GM12878 (cell line): ENCODE measurements at regions not wholly inside any gene's neighbourhood (a gene's known extent, or its start where the extent isn't known, plus 50 kb on each side); places are given as distances from the start of the nearest gene placed in this dataset.

Experiments used
- ATAC-seq: fragments of 200-7000 bp; cut with Tn5 transposase; 3 replicates; pipeline ENCODE4 v1.9.1; 2020; ENCODE audit warnings: mild to moderate bottlenecking, moderate library complexity
- BruUV-seq: library from RNA; stranded (reverse); fragments of 400-500 nt; replicated peaks from 2 replicates; lab custom pipeline; 2021; lab: Mats Ljungman, UMichigan
- CTCF ChIA-PET: fragments of 300-600 bp; sonication (Branson Sonifier 250); formaldehyde crosslinking; extraction: SDS; loops from one replicate; lab custom pipeline; 2021; ENCODE audit warnings: inconsistent platforms; lab: Yijun Ruan, JAX
- POLR2A ChIA-PET: fragments of 350-600 bp; formaldehyde crosslinking; extraction: SDS; loops from one replicate; lab custom pipeline; 2021; ENCODE audit warnings: inconsistent platforms; lab: Charles Lee
- RAD21 ChIA-PET: fragments of 300-600 bp; sonication (Branson Sonifier 250); formaldehyde crosslinking; loops from one replicate; lab custom pipeline; 2023; ENCODE audit warnings: antibody characterized with exemption; ENCODE audit not compliant: unreplicated experiment; lab: Charles Lee
- SMC1A ChIA-PET: fragments of 300-600 bp; sonication (Branson Sonifier 250); formaldehyde crosslinking; loops from one replicate; lab custom pipeline; 2023; ENCODE audit not compliant: unreplicated experiment, uncharacterized antibody; lab: Charles Lee
- DNase-seq: peaks from one replicate; pipeline ENCODE4 v3.0.0-alpha.2; 2011; ENCODE audit warnings: low read depth, low spot score
- FAIRE-seq: peaks from 3 replicates; lab custom pipeline; 2011; peaks lifted over from hg19 to GRCh38; lab: Jason Lieb, UNC
- H2AFZ ChIP-seq: 2 replicates; pipeline ENCODE4 v1.6.0; 2011; ENCODE audit warnings: low read depth, low read length, control low read depth; ENCODE audit not compliant: control insufficient read depth
- H3K27ac ChIP-seq: 2 replicates; pipeline ENCODE4 v1.5.1; 2011; ENCODE audit warnings: control low read depth; ENCODE audit not compliant: control insufficient read depth, insufficient read depth
- H3K27me3 ChIP-seq, 2 experiments: replicated peaks in 1 of 2; 2 replicates each; pipeline versions ENCODE4 v1.6.0 to v1.6.1; 2011; ENCODE audit warnings: low read length in 1 of 2; ENCODE audit not compliant: control insufficient read depth in 2 of 2, insufficient read depth in 2 of 2
- H3K36me3 ChIP-seq, 2 experiments: 2 replicates each; pipeline ENCODE4 v1.5.1; 2011; ENCODE audit warnings: low read length in 1 of 2; ENCODE audit not compliant: control insufficient read depth in 2 of 2, insufficient read depth in 2 of 2
- H3K4me1 ChIP-seq: 2 replicates; pipeline ENCODE4 v1.6.1; 2011; ENCODE audit warnings: mild to moderate bottlenecking, low read length, moderate library complexity, mixed read lengths; ENCODE audit not compliant: control insufficient read depth, insufficient read depth
- H3K4me2 ChIP-seq: 2 replicates; pipeline ENCODE4 v1.6.0; 2011; ENCODE audit warnings: control low read depth; ENCODE audit not compliant: control insufficient read depth, insufficient read depth
- H3K4me3 ChIP-seq: fragments of 200-600 bp; sonication (generic); 2 replicates; pipeline ENCODE4 v1.5.1; 2016
- H3K79me2 ChIP-seq: 2 replicates; pipeline ENCODE4 v1.6.0; 2011; ENCODE audit warnings: low read length; ENCODE audit not compliant: control insufficient read depth, insufficient read depth
- H3K9ac ChIP-seq: 2 replicates; pipeline ENCODE4 v1.8.0; 2011; ENCODE audit warnings: low read length, control low read depth, mixed read lengths; ENCODE audit not compliant: control insufficient read depth, insufficient read depth
- H3K9me3 ChIP-seq: replicated peaks from 3 replicates; pipeline ENCODE4 v1.5.1; 2011; ENCODE audit warnings: mild to moderate bottlenecking, low read length; ENCODE audit not compliant: control insufficient read depth, insufficient read depth
- H4K20me1 ChIP-seq: 2 replicates; pipeline ENCODE4 v1.6.0; 2011; ENCODE audit not compliant: control insufficient read depth, insufficient read depth
- ATF3 ChIP-seq: IDR thresholded peaks from 2 replicates; pipeline ENCODE4 v1.6.1; 2011; ENCODE audit warnings: low read depth, mild to moderate bottlenecking, low read length, moderate library complexity, borderline replicate concordance; ENCODE audit errors: extremely low read depth
- CHD4 ChIP-seq: fragments of 200-600 bp; sonication (generic); IDR thresholded peaks from 2 replicates; pipeline ENCODE4 v1.6.1; 2016; ENCODE audit warnings: mild to moderate bottlenecking
- DPF2 ChIP-seq: fragments of 450-650 bp; IDR thresholded peaks from 2 replicates; pipeline ENCODE4 v1.6.1; 2017; ENCODE audit warnings: mild to moderate bottlenecking
- ESRRA ChIP-seq: IDR thresholded peaks from 2 replicates; pipeline ENCODE4 v1.6.1; 2012; ENCODE audit warnings: mild to moderate bottlenecking, low read length, improper control_type of control experiment
- NR2C2 ChIP-seq: IDR thresholded peaks from 2 replicates; pipeline ENCODE4 v1.6.1; 2011; ENCODE audit warnings: borderline replicate concordance, low read depth; ENCODE audit not compliant: control insufficient read depth, insufficient read length
- RBBP5 ChIP-seq: fragments of 200-600 bp; sonication (generic); conservative IDR thresholded peaks from 2 replicates; pipeline ENCODE4 v1.6.1; 2016
- SPI1 ChIP-seq: IDR thresholded peaks from 2 replicates; pipeline ENCODE4 v1.6.1; 2011; ENCODE audit warnings: low read depth, mild to moderate bottlenecking, low read length, moderate library complexity, borderline replicate concordance; ENCODE audit not compliant: insufficient read depth
- SREBF1 ChIP-seq: IDR thresholded peaks from 2 replicates; pipeline ENCODE4 v1.6.1; 2012; ENCODE audit warnings: mild to moderate bottlenecking, low read length
- SRF ChIP-seq, 2 experiments: IDR thresholded peaks; 2 replicates each; pipeline ENCODE4 v1.6.1; 2011; ENCODE audit warnings: low read depth in 2 of 2, low read length in 2 of 2, mild to moderate bottlenecking in 1 of 2, moderate library complexity in 1 of 2
- STAT1 ChIP-seq: fragments of 450-650 bp; conservative IDR thresholded peaks from 2 replicates; pipeline ENCODE4 v1.6.1; 2014; ENCODE audit warnings: antibody characterized with exemption, mild to moderate bottlenecking
- ZNF24 ChIP-seq: fragments of 450-650 bp; IDR thresholded peaks from 2 replicates; pipeline ENCODE4 v1.6.1; 2017; ENCODE audit warnings: antibody characterized with exemption, mild to moderate bottlenecking
- in situ Hi-C: fragments of 300-500 bp; cut with MboI; formaldehyde crosslinking; loops from 9 replicates; pipeline ENCODE4 v1.14.3; 2018; ENCODE audit warnings: mixed read lengths
- intact Hi-C: fragments of 100-400 bp; cut with micrococcal nuclease; formaldehyde crosslinking; loops from one replicate; pipeline ENCODE4 v1.14.2; 2022; ENCODE audit not compliant: unreplicated experiment
- TF ChIP-seq, protein P1 (sequence below): fragments of 450-650 bp; IDR thresholded peaks from 2 replicates; pipeline ENCODE4 v1.6.1; 2018; ENCODE audit warnings: mild to moderate bottlenecking, low read depth, moderate library complexity; ENCODE audit not compliant: partially characterized antibody
- TF ChIP-seq, protein P2 (sequence below): IDR thresholded peaks from 2 replicates; pipeline ENCODE4 v1.6.1; 2011; ENCODE audit warnings: low read depth, low read length, improper control_type of control experiment, borderline replicate concordance
- TF ChIP-seq, protein P3 (sequence below): fragments of 450-650 bp; conservative IDR thresholded peaks from 2 replicates; pipeline ENCODE4 v1.6.1; 2017; ENCODE audit warnings: mild to moderate bottlenecking, moderate library complexity

- TF ChIP-seq STAT1: no peak
- TF ChIP-seq SRF (IDR thresholded peaks at IDR 0.05; ENCODE audit: low read depth in 2 of 2, low read length in 2 of 2): no peak
These were observed 168.4 kb upstream of the TPRG1 start (continued) for GRCh38 chr3:189003410-189003809.

- H3K4me3 ChIP-seq: no peak overlapping the region
- no TSS peak for BruUV-seq
- H3K36me3 ChIP-seq: no peaks in the 10 kb centered on the region
- ChIA-PET SMC1A (no interaction called here), CTCF (interaction anchor here (0.7 kb wide), 1 partner anchor 706 kb away, joined by 4 read pairs; no protein-coding TSS in a partner anchor), RAD21 (no interaction called here), POLR2A (no interaction called here)
- intact Hi-C loops (no loop called here), in situ Hi-C loops (no loop called here)
- no peak overlapping the region for H3K27ac ChIP-seq
- DNase-seq (no peak), FAIRE-seq (no peak), ATAC-seq (no peak)
- H3K79me2 ChIP-seq: no peaks in the 10 kb centered on the region
- no peak overlapping the region for H3K9ac ChIP-seq
- no peaks in the 10 kb centered on the region for H3K4me1 ChIP-seq
- no peak overlapping the region for H3K4me2 ChIP-seq
- H2AFZ ChIP-seq: no peak overlapping the region
- H3K27me3 ChIP-seq: no peaks in the 10 kb centered on the region
- H4K20me1 ChIP-seq: no peaks in the 10 kb centered on the region
- no peaks in the 10 kb centered on the region for H3K9me3 ChIP-seq
- TF ChIP-seq, protein P1, sequence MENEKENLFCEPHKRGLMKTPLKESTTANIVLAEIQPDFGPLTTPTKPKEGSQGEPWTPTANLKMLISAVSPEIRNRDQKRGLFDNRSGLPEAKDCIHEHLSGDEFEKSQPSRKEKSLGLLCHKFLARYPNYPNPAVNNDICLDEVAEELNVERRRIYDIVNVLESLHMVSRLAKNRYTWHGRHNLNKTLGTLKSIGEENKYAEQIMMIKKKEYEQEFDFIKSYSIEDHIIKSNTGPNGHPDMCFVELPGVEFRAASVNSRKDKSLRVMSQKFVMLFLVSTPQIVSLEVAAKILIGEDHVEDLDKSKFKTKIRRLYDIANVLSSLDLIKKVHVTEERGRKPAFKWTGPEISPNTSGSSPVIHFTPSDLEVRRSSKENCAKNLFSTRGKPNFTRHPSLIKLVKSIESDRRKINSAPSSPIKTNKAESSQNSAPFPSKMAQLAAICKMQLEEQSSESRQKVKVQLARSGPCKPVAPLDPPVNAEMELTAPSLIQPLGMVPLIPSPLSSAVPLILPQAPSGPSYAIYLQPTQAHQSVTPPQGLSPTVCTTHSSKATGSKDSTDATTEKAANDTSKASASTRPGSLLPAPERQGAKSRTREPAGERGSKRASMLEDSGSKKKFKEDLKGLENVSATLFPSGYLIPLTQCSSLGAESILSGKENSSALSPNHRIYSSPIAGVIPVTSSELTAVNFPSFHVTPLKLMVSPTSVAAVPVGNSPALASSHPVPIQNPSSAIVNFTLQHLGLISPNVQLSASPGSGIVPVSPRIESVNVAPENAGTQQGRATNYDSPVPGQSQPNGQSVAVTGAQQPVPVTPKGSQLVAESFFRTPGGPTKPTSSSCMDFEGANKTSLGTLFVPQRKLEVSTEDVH: no peak
- TF ChIP-seq CHD4 (no peak), STAT1 (no peak), SPI1 (no peak), DPF2 (no peak), ESRRA (no peak), SREBF1 (no peak), ATF3 (no peak), NR2C2 (no peak), ZNF24 (no peak), RBBP5 (no peak)
- TF ChIP-seq, protein P2, sequence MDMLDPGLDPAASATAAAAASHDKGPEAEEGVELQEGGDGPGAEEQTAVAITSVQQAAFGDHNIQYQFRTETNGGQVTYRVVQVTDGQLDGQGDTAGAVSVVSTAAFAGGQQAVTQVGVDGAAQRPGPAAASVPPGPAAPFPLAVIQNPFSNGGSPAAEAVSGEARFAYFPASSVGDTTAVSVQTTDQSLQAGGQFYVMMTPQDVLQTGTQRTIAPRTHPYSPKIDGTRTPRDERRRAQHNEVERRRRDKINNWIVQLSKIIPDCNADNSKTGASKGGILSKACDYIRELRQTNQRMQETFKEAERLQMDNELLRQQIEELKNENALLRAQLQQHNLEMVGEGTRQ: no peak
- TF ChIP-seq, protein P3, sequence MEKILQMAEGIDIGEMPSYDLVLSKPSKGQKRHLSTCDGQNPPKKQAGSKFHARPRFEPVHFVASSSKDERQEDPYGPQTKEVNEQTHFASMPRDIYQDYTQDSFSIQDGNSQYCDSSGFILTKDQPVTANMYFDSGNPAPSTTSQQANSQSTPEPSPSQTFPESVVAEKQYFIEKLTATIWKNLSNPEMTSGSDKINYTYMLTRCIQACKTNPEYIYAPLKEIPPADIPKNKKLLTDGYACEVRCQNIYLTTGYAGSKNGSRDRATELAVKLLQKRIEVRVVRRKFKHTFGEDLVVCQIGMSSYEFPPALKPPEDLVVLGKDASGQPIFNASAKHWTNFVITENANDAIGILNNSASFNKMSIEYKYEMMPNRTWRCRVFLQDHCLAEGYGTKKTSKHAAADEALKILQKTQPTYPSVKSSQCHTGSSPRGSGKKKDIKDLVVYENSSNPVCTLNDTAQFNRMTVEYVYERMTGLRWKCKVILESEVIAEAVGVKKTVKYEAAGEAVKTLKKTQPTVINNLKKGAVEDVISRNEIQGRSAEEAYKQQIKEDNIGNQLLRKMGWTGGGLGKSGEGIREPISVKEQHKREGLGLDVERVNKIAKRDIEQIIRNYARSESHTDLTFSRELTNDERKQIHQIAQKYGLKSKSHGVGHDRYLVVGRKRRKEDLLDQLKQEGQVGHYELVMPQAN: no peak
These were observed 158.4 kb upstream of the TPRG1 start for GRCh38 chr3:189013224-189013888.
